ENCODE measurements at regions not wholly inside any gene's neighbourhood (a gene's known extent, or its start where the extent isn't known, plus 50 kb on each side); places are given as distances from the start of the nearest gene placed in this dataset.
"Not testable (repeated sequence)": the region's sequence is repeated elsewhere in the genome, so short reads cannot be mapped to it uniquely, and the experiment has no call there.

GRCh38 chr7:114802632-114803031 is 119.3 kb upstream of the MDFIC start:
- no peak for DNase-seq (ENCODE audit: low read depth in 4 of 4, low spot score in 2 of 4)

GRCh38 chr7:114806590-114807162 is 115.2 kb upstream of the MDFIC start:
- DNase-seq (ENCODE audit: low read depth in 4 of 4, low spot score in 2 of 4), result no peak

- no peak for DNase-seq (ENCODE audit: low read depth in 4 of 4, low spot score in 2 of 4)
These were observed 109.3 kb upstream of the MDFIC start for GRCh38 chr7:114812570-114812969.

- DNase-seq (ENCODE audit: low read depth in 4 of 4, low spot score in 2 of 4), result no peak
These were observed 108.3 kb upstream of the MDFIC start for GRCh38 chr7:114813624-114814023.

GRCh38 chr7:114817036-114817435 is 104.9 kb upstream of the MDFIC start:
- not testable (repeated sequence) for DNase-seq (ENCODE audit: low read depth in 4 of 4, low spot score in 2 of 4)

- no peak for DNase-seq (ENCODE audit: low read depth in 4 of 4, low spot score in 2 of 4)
These were observed 103.4 kb upstream of the MDFIC start for GRCh38 chr7:114818501-114818900.

GRCh38 chr7:114819616-114820362 is 102.1 kb upstream of the MDFIC start:
- DNase-seq (ENCODE audit: low read depth in 4 of 4, low spot score in 2 of 4), result no peak

- no peak for DNase-seq (ENCODE audit: low read depth in 4 of 4, low spot score in 2 of 4)
These were observed 100.6 kb upstream of the MDFIC start for GRCh38 chr7:114821030-114821900.

GRCh38 chr7:114822131-114822530 is 99.8 kb upstream of the MDFIC start:
- DNase-seq (ENCODE audit: low read depth in 4 of 4, low spot score in 2 of 4), result no peak

GRCh38 chr7:114822844-114823243 is 99.0 kb upstream of the MDFIC start:
- no peak for DNase-seq (ENCODE audit: low read depth in 4 of 4, low spot score in 2 of 4)

- DNase-seq (ENCODE audit: low read depth in 4 of 4, low spot score in 2 of 4), result no peak
These were observed 98.6 kb upstream of the MDFIC start for GRCh38 chr7:114823290-114823689.

- no peak for DNase-seq (ENCODE audit: low read depth in 4 of 4, low spot score in 2 of 4)
These were observed 96.4 kb upstream of the MDFIC start for GRCh38 chr7:114825423-114825951.

GRCh38 chr7:114830952-114831351 is 90.9 kb upstream of the MDFIC start:
- no peak for DNase-seq (ENCODE audit: low read depth in 4 of 4, low spot score in 2 of 4)

- no peak for DNase-seq (ENCODE audit: low read depth in 4 of 4, low spot score in 2 of 4)
These were observed 88.8 kb upstream of the MDFIC start for GRCh38 chr7:114832906-114833595.

- DNase-seq (ENCODE audit: low read depth in 4 of 4, low spot score in 2 of 4), result no peak
These were observed 86.6 kb upstream of the MDFIC start for GRCh38 chr7:114835303-114835702.

- no peak for DNase-seq (ENCODE audit: low read depth in 4 of 4, low spot score in 2 of 4)
These were observed 86.0 kb upstream of the MDFIC start for GRCh38 chr7:114835861-114836260.

GRCh38 chr7:114842551-114843065 is 79.3 kb upstream of the MDFIC start:
- no peak for DNase-seq (ENCODE audit: low read depth in 4 of 4, low spot score in 2 of 4)

GRCh38 chr7:114843102-114843501 is 78.8 kb upstream of the MDFIC start:
- no peak for DNase-seq (ENCODE audit: low read depth in 4 of 4, low spot score in 2 of 4)

GRCh38 chr7:114851406-114852061 is 70.4 kb upstream of the MDFIC start:
- no peak for DNase-seq (ENCODE audit: low read depth in 4 of 4, low spot score in 2 of 4)

GRCh38 chr7:114852293-114852692 is 69.6 kb upstream of the MDFIC start:
- no peak for DNase-seq (ENCODE audit: low read depth in 4 of 4, low spot score in 2 of 4)

Data from left renal cortex interstitium (tissue), 4 donors.